Cerebellar cortex (tissue), 1 donor: ENCODE measurements at regions not wholly inside any gene's neighbourhood (a gene's known extent, or its start where the extent isn't known, plus 50 kb on each side); places are given as distances from the start of the nearest gene placed in this dataset.

Experiments used
- DNase-seq: peaks from one replicate; pipeline ENCODE4 v3.0.0-alpha.2; 2015; ENCODE audit warnings: low spot score

- peak; percentile 69 for DNase-seq
These were observed 54.9 kb downstream of the KLHDC7A start for GRCh38 chr1:18535391-18536210.

GRCh38 chr1:18536356-18536755 lies 55.6 kb downstream of the KLHDC7A start:
- peak; percentile 17 for DNase-seq

DNA sequence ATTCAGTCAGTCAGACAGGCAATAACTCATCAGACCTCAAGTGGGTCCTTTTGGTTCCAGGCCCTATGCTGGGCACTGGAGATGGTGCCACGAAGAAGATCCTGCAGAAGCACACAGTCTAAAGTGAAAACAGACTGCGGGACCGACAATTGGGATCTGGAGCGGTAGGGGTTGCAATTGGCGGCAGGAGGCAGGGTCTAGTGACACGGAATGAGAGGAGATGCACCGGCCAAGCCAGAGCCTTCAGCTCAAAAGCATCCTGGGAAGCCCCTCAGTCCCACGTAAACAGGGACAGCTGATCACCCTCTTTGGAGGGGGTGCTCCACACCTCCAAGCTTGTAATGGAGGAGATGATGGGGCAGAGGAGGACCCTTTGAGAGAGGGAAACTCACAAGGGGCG lies 56.2 kb downstream of the KLHDC7A start:
- DNase-seq: no peak

DNA sequence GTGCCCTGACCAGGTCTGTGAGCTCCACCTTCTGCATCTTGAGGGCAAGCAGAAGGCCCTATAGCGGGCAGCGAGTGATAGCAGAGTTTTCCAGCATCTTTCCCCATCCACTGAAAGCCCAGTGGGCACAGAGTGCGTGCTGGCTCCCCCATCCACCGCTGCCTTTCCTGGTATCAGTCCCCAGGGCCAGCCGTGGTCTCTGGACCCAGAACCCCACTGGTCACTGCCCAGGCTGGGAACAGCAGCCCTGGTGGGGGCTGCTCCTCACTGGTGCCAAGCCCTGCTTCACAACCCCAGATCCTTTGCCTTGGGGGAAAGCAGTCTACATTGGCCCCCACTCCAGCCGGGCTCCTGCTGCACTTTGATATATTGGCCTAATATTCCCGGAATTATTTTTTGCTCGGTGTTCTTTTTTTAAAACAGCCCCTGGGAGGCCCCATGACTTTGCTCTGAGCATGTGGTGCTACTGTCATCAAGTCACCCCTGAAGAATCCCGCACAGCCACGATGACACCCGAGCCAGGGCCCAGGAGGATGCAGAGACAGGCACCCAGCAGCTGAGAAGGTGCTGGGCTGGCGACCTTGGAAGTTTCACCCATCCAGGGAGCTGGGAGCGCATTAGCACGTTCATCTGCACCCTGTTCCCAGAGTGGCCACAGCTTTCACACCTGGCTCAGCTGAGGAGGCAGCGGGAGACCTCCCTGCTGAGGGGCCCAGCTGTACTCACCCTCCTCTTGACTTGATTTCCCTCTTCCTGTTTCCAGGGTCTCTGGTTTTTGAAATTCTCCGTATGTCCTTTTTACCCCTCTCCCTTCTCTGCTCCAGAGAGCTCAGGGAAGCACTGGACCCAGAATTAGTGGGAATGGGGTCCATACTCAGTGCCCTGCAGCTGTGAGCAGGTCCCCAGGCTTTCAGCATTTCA lies 56.9 kb downstream of the KLHDC7A start:
- no peak for DNase-seq

GRCh38 chr1:18539171-18539570 lies 58.4 kb downstream of the KLHDC7A start:
- DNase-seq: no peak

DNA sequence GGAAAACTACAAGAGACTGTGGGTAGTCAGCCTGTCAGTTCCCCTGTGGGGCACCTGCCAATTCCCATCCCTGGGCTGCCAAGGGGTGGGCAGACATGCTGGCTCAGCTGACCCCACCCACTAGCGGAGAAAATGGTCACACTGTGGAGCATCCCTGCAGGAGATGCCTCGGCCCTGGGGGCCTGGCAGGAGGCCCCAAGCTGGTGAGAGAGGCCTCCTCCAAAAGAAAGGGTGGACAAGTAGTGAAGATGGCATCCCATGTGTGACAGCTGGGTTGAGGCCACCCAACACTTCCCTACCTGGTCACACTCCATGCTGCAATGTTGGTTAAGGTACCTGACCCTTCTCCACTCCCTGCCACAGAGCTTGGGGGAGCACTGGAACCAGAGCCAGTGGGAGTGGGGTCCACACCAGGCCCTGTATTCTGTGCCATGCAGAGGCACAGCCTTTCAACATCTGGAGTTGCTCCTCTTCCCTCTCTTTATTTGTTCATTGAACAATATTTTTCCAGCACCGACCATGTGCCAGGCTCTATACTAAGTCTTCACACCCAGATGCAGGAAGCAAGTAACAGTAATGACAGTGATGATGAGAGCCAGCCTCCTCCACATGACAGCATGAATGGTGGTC lies 59.5 kb downstream of the KLHDC7A start:
- no peak for DNase-seq

- no peak for DNase-seq
These were observed 60.5 kb downstream of the KLHDC7A start for GRCh38 chr1:18541046-18541795.

DNA sequence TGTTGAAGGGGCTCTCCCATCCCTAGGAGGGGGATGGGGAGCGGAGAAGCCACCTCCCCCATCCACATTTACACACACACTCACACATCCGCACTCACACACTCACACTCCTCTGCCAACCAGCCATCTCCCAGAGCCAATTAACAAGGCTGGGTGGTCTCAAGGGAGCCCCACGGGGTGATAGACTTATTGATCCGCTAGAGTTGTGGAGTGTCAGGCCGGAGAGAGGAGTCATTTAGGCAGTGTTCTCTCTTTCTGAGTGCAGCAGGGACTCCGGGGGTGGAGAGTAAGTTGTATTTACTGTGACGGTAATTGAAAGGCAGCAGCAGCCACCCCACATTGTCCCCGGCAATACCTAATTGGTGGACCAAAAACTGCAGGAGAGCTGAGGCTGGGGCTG lies 61.6 kb downstream of the KLHDC7A start:
- DNase-seq: no peak

GRCh38 chr1:18546026-18546425 lies 65.3 kb downstream of the KLHDC7A start:
- DNase-seq: no peak

- DNase-seq: no peak
These were observed 66.7 kb downstream of the KLHDC7A start for GRCh38 chr1:18547460-18547859.

- DNase-seq: no peak
These were observed 67.9 kb downstream of the KLHDC7A start for GRCh38 chr1:18548643-18549042.

GRCh38 chr1:18549106-18549505 lies 68.4 kb downstream of the KLHDC7A start:
- no peak for DNase-seq

DNA sequence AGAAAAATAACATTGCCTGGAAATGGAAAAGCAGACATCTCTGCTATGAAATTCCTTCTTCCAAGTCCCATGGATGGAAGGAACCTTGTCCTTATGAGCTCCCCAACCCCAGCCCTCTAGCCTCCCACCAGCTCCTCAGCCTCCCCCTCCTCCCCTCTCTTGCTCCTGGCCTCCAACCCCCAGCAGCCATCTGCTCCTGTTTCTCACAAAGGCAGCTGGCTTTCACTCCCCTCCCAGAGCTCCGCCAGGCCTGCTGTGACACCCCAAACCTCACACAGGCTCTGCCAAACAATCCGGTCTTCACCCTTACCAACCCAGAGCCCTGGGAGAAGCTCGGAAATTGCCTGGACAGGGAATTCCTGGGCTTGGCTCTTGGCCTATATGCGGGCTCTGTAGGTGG lies 69.2 kb downstream of the KLHDC7A start:
- peak; percentile 44 for DNase-seq

- DNase-seq: no peak
These were observed 71.9 kb downstream of the KLHDC7A start for GRCh38 chr1:18552631-18553030.

- DNase-seq: no peak
These were observed 72.7 kb downstream of the KLHDC7A start for GRCh38 chr1:18553388-18553787.

- no peak for DNase-seq
These were observed 73.4 kb downstream of the KLHDC7A start for GRCh38 chr1:18554099-18554498.

GRCh38 chr1:18554597-18554996 lies 73.9 kb downstream of the KLHDC7A start:
- DNase-seq: no peak

- DNase-seq: no peak
These were observed 74.3 kb downstream of the KLHDC7A start for GRCh38 chr1:18555036-18555435.

DNA sequence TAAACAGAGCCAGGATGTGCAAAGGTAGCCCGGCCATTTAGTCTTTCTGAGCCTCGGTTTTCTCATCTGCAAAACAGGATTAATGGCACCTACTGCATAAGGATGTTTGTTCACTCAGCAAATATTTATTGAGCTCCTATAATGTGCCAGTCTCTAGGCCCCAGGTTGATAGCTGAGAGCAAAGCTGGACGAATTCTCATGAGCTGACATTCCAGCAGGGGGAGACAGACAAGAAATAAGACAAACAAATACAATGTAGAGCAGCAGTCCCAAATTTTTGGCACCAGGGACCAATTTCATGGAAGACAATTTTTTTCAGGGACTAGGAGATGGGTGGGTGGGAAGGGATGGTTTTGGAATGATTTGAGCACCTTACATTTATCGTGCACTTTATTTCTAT lies 74.3 kb upstream of the PAX7 start:
- DNase-seq: peak; percentile 64

DNA sequence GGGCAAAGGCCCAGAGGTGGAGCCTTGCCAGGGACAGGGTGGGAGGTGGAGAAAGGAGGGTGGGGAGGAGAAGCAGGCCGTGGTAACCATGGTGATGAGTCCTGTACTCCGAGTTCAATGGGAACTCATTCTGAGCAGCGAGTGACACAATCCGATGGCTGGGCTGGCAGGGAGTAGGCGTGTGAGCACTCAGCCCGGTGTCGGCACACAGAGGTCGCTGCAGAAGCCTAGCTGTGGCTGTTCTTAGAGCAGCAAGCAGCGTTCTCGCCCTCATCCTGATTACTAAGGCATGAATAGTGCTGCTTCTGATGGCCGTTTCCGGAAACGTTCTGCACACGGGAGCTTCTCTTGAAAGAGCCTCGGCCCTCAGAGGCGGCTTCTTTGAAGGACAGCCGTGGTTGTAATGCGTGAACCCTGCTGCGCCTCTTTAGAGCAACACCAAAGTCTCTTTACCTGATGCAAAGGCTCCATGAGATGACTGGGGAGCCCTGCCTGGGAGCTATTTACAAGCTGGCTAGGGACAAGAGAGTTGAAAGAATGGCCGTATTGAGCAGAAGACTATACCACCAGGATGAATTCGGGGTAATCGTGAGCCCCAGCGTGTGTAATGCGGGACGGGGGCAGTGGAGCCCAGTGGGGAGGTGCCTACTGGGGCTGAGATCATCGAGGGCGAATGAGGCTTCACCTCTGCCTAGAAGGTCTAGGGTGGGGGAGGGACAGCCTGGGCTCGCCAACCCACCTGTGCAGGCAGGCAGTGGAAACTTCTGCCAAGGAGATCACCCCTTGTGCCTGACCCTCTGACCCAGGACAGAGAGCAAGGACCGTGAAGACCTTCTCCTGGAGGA lies 72.8 kb upstream of the PAX7 start:
- DNase-seq: peak; percentile 88

DNA sequence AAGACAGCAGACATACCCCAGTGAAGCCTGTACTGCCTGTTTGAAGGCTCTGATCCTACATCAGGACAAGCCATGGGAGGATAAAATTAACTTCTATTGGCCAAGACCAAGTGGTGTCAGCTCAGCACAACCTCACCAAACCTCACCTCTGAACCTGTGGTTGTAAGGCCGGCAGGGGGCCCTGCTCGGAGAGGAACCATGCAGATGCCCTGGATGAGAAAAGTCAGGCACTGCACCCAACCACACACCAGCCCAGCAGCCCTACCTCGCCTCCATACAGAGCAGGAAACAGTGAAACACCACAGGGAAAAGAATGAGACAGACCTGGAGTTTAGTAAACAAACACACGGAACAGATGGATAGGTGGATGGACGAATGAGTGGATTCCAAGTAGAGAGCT lies 70.0 kb upstream of the PAX7 start:
- DNase-seq: no peak
